ENCODE measurements at regions not wholly inside any gene's neighbourhood (a gene's known extent, or its start where the extent isn't known, plus 50 kb on each side); places are given as distances from the start of the nearest gene placed in this dataset.

- no peak for TF ChIP-seq CTCF (IDR thresholded peaks at IDR 0.05; ENCODE audit: low read depth, low read length)
- no peak for TF ChIP-seq POLR2A (IDR thresholded peaks at IDR 0.05; ENCODE audit: extremely low read depth, insufficient read length)
Observed at GRCh38 chr6:101011186-101011585, 130.1 kb upstream of the ASCC3 start.
